GM19438 (cell line): ENCODE measurements at regions not wholly inside any gene's neighbourhood (a gene's known extent, or its start where the extent isn't known, plus 50 kb on each side); places are given as distances from the start of the nearest gene placed in this dataset.
"Not testable (repeated sequence)": the region's sequence is repeated elsewhere in the genome, so short reads cannot be mapped to it uniquely, and the experiment has no call there.

ENCODE experiments used
- ATAC-seq: cut with Tn5 transposase; IDR thresholded peaks from one replicate; pipeline ENCODE4 v1.9.1; 2021; ENCODE audit warnings: low read depth; ENCODE audit not compliant: unreplicated experiment

DNA sequence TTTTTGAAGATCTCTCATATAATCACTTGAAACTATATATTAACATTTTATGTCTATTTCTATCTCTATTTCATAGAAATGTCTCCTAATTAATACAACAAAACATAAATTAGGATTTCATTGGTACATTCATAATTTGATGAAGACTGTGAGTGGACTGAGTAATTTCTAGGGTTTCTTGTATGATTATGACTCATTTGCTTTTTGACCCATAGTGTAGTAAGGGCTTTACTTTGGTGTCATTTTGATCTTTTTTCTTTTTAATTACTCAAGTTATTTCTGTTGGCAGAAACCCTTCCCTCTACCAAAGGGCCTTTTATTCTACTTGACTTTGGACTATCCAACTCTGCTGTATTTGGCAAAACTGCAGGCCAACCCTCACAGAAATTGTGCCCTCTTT, 207.9 kb upstream of the MAGEB16 start:
- no peak for ATAC-seq

DNA sequence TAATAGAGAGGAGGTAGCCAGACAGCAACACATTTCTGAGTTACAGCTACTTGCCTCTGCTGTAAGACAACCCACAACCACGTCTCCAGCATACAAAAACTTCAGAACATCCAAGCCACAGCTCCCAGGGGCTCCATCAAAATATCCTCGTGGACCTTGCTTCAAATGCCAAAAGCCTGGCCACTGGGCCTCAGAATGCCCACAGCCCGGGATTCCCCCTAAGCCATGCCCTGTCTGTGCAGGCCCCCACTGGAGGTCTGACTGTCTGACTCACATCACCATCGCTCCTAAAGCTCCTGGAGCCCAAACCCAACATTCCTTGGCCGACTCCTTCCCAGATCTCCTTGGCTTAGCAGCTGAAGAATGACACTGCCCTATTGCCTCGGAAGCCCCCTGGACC, 186.6 kb upstream of the MAGEB16 start:
- not testable (repeated sequence) for ATAC-seq

GRCh38 chrX:35617836-35618235, 180.3 kb upstream of the MAGEB16 start:
- no peak for ATAC-seq

DNA sequence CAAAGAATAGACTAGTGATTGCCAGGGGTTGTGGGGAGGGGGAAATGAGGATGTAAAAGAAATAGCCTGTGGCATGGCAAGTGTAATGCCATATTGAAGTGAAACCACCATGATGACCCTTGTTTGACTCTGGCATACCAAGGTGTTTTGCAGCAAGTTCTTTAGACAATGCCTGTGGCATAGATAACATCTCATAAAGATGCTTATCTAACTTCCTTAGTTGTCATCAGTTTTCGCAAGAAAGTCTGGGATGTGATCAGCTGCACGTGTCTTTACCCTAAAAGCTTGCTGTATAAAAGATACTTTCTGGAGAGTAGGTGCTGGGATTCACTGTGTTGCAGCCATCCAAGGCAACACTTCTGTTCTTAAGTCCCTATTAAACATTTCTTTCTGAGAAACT, 176.1 kb upstream of the MAGEB16 start:
- no peak for ATAC-seq

DNA sequence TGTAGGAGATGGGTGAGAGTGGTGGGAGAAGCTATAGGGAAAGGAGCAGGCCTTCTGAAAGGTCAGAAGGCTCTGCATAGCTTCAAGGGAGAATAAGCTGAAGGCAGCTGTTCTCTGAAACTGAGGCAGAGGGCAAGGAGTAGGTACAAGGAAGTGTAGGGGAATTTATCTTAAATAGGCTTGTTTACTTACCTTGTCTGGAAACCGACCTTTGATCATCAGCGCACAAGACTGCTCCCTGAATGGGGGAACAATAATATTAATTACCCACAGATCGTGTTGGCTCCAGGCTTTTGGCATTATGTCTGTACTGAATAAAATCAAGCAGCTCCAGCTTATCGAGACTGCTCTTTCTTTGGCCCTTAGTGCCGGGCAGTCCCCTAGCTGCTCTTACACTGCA, 175.5 kb upstream of the MAGEB16 start:
- ATAC-seq: no peak

- ATAC-seq: no peak
Measured at GRCh38 chrX:35625714-35626113, 172.4 kb upstream of the MAGEB16 start.

GRCh38 chrX:35626124-35626523, 172.0 kb upstream of the MAGEB16 start:
- no peak for ATAC-seq

GRCh38 chrX:35635971-35636370, 162.2 kb upstream of the MAGEB16 start:
- not testable (repeated sequence) for ATAC-seq

- no peak for ATAC-seq
Measured at GRCh38 chrX:35664833-35665232, 133.3 kb upstream of the MAGEB16 start.

- ATAC-seq: no peak
Measured at GRCh38 chrX:35665311-35665710, 132.8 kb upstream of the MAGEB16 start.

DNA sequence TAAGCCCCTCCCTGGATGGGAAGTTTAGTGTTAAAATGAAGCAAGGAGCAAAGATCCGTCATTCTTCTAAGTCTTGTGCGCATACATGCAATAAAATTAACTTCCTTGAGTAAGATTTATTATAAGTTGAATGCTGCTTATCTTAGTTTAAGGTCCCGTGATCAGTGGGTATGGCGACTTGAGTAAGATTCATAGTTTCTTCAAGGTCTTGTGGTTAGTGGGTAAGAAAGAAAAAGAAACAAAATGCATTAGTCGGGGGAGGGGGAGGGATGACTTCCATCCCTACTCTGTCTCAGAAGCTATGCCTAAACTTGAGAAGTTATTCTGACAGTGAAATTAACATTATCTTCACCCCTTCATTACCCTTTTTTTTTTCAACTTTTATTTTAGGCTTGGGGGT, 127.3 kb upstream of the MAGEB16 start:
- no peak for ATAC-seq

DNA sequence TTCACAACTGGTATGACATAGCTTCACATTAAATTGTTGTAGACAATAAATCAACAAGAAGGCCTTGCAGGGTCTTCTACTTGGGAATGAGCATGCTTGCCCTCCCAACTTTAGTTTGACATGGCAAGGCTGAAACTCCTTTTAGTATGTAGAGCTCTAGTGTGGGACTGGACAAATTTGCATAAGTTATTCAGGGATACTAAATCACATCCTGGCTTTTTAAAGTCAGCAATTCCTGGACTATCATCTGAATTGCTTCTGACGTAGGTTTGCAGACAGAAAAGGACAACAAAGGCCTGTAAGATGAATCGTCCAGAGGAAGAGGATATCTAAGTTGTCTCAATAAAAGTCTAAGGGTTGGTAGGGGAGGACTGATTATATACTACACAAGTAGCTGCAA, 123.0 kb upstream of the MAGEB16 start:
- no peak for ATAC-seq

- ATAC-seq: no peak
Measured at GRCh38 chrX:35680940-35681346, 117.2 kb upstream of the MAGEB16 start.

- no peak for ATAC-seq
Measured at GRCh38 chrX:35682476-35682875, 115.7 kb upstream of the MAGEB16 start.

GRCh38 chrX:35696760-35697234, 101.3 kb upstream of the MAGEB16 start:
- ATAC-seq: no peak

GRCh38 chrX:35699642-35700041, 98.5 kb upstream of the MAGEB16 start:
- no peak for ATAC-seq

DNA sequence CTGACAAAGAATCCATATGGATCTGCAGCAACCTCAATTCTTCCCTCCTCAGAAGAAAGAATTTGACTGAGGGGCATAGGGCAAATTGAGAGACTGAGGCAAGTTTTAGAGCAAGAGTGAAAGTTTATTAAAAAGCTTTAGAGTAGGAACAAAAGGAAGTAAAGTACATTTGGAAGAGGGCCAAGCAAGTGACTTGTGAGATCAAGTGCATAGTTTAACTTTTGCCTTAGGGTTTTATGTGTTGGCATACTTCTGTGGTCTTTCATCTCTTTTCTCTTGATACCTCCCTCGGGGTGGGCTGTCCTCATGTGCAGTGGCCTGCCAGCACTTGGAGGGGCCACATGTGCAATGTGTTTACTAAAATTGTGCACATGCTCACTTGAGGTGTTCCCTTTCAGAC, 98.0 kb upstream of the MAGEB16 start:
- no peak for ATAC-seq

- no peak for ATAC-seq
Measured at GRCh38 chrX:35711281-35711680, 86.9 kb upstream of the MAGEB16 start.

DNA sequence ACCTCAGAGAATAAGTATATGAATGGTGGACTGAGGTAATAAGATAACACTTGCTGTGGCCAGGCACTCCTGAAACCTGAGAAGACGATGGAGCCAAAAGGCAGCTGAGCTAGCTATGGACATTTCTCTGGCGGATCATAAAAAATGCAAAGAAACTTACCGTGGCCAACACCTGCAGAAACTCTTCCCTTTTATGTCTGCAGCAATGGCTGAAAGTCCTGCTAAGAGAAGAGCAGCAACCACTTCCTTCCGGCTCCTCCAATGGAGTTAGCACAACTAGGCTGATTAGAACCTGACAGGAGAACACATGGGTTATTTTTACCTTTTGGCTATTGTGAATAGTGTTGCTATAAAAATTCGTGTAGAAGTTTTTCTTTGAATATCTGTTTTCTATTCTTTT, 76.0 kb upstream of the MAGEB16 start:
- no peak for ATAC-seq

- ATAC-seq: no peak
Measured at GRCh38 chrX:35726176-35726575, 72.0 kb upstream of the MAGEB16 start.

DNA sequence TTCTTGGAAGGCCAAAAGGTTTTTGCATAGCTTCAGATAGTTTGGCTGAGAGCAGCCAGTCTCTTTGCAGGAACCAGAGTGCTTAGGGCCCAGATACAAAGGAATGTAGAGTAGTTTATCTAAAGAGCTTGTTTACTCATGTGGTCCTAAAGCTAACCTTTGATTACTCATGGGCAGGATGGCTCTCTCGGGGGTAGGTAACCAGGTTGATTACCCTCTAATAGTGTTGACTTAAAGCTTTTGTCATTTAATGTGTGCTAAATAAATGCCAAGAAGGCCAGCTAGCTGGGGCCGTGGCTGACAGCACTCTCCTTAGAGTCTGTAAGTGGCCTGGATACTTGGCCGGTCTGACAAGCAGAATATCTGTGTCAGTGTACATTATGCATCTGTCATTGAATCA, 69.7 kb upstream of the MAGEB16 start:
- ATAC-seq: no peak

- no peak for ATAC-seq
Measured at GRCh38 chrX:35733879-35734278, 64.3 kb upstream of the MAGEB16 start.

GRCh38 chrX:35741142-35741541, 57.0 kb upstream of the MAGEB16 start:
- ATAC-seq: no peak
